Osteocyte (in vitro differentiated cells): ENCODE measurements at regions not wholly inside any gene's neighbourhood (a gene's known extent, or its start where the extent isn't known, plus 50 kb on each side); places are given as distances from the start of the nearest gene placed in this dataset.

Source experiments
- DNase-seq: peaks from one replicate; pipeline ENCODE4 v3.0.0; 2021; ENCODE audit warnings: mixed read lengths; ENCODE audit not compliant: unreplicated experiment; ENCODE audit errors: extremely low spot score
- H3K27ac Mint-ChIP-seq: one replicate; pipeline ENCODE4 v1.8.0; 2021; ENCODE audit warnings: mild to moderate bottlenecking, mixed read lengths; ENCODE audit not compliant: unreplicated experiment
- H3K27me3 Mint-ChIP-seq: one replicate; pipeline ENCODE4 v1.8.0; 2021; ENCODE audit warnings: mixed read lengths; ENCODE audit not compliant: unreplicated experiment
- H3K36me3 Mint-ChIP-seq: one replicate; pipeline ENCODE4 v1.8.0; 2021; ENCODE audit warnings: mixed read lengths; ENCODE audit not compliant: unreplicated experiment
- H3K4me1 Mint-ChIP-seq: one replicate; pipeline ENCODE4 v1.8.0; 2021; ENCODE audit warnings: mixed read lengths; ENCODE audit not compliant: unreplicated experiment
- H3K4me3 Mint-ChIP-seq: one replicate; pipeline ENCODE4 v1.8.0; 2021; ENCODE audit warnings: mild to moderate bottlenecking, moderate library complexity, mixed read lengths; ENCODE audit not compliant: unreplicated experiment
- H3K9me3 Mint-ChIP-seq: one replicate; pipeline ENCODE4 v1.8.0; 2021; ENCODE audit warnings: mixed read lengths; ENCODE audit not compliant: unreplicated experiment
- CTCF ChIP-seq: fragments of 200-600 bp; sonication (generic); IDR thresholded peaks from 2 replicates; pipeline ENCODE4 v1.5.0; 2021; ENCODE audit warnings: antibody characterized with exemption, mild to moderate bottlenecking, moderate library complexity

GRCh38 chr18:39838831-39839230 is 2116.2 kb upstream of the PIK3C3 start:
- no peak for TF ChIP-seq CTCF
- Mint-ChIP-seq H3K36me3 (no peaks in the 10 kb centered on the region), H3K27me3 (no peaks in the 10 kb centered on the region), H3K4me1 (peaks cover 43% of the 10 kb centered on the region), H3K9me3 (no peaks in the 10 kb centered on the region), H3K27ac (no peak overlapping the region), H3K4me3 (no peak overlapping the region)
- no peak for DNase-seq

- no peak for TF ChIP-seq CTCF
Observed at GRCh38 chr18:39835303-39836030, 2119.6 kb upstream of the PIK3C3 start.

GRCh38 chr18:39834636-39835035 is 2120.4 kb upstream of the PIK3C3 start:
- TF ChIP-seq CTCF, result no peak
- H3K4me1 Mint-ChIP-seq, result peaks cover 16% of the 10 kb centered on the region
- H3K36me3 Mint-ChIP-seq, result no peaks in the 10 kb centered on the region
- no peak for DNase-seq
- H3K4me3 Mint-ChIP-seq, result no peak overlapping the region
- H3K9me3 Mint-ChIP-seq, result no peaks in the 10 kb centered on the region
- H3K27ac Mint-ChIP-seq, result no peak overlapping the region
- peaks cover 2% of the 10 kb centered on the region for H3K27me3 Mint-ChIP-seq

More at GRCh38 chr18:39835303-39836030, 2119.6 kb upstream of the PIK3C3 start:
- no peak for DNase-seq
- Mint-ChIP-seq H3K4me1 (peaks cover 24% of the 10 kb centered on the region), H3K36me3 (no peaks in the 10 kb centered on the region), H3K27ac (peak overlapping the region; percentile 69), H3K9me3 (no peaks in the 10 kb centered on the region), H3K4me3 (no peak overlapping the region), H3K27me3 (peaks cover 2% of the 10 kb centered on the region)

- DNase-seq, result no peak
- Mint-ChIP-seq H3K9me3 (peaks cover 6% of the 10 kb centered on the region), H3K36me3 (no peaks in the 10 kb centered on the region), H3K4me1 (peaks cover 19% of the 10 kb centered on the region), H3K4me3 (no peak overlapping the region), H3K27ac (peak overlapping the region; percentile 81), H3K27me3 (peaks cover 4% of the 10 kb centered on the region)
- TF ChIP-seq CTCF, result no peak
Observed at GRCh38 chr18:39825485-39826150, 2129.4 kb upstream of the PIK3C3 start.

GRCh38 chr18:39806525-39806924 is 2148.5 kb upstream of the PIK3C3 start:
- Mint-ChIP-seq H3K4me3 (no peak overlapping the region), H3K27ac (no peak overlapping the region), H3K36me3 (no peaks in the 10 kb centered on the region), H3K27me3 (peaks cover 3% of the 10 kb centered on the region), H3K9me3 (peaks cover 16% of the 10 kb centered on the region), H3K4me1 (no peaks in the 10 kb centered on the region)
- no peak for TF ChIP-seq CTCF
- DNase-seq, result no peak
